ENCODE measurements at regions not wholly inside any gene's neighbourhood (a gene's known extent, or its start where the extent isn't known, plus 50 kb on each side); places are given as distances from the start of the nearest gene placed in this dataset.

- no peak for TF ChIP-seq CTCF (optimal IDR thresholded peaks at IDR 0.05 in 1 of 3, IDR thresholded peaks at IDR 0.05 in 1 of 3, conservative IDR thresholded peaks at IDR 0.05 in 1 of 3; ENCODE audit: extremely low read depth in 1 of 3, insufficient read depth in 2 of 3, low read length in 3 of 3)
- no peak for TF ChIP-seq EZH2 (IDR thresholded peaks at IDR 0.05; ENCODE audit: low read length)
Observed at GRCh38 chr2:198465970-198466369, 661.6 kb downstream of the PLCL1 start.

Data from keratinocyte (primary cell).